Tibial nerve (tissue), 4 donors: ENCODE measurements at regions not wholly inside any gene's neighbourhood (a gene's known extent, or its start where the extent isn't known, plus 50 kb on each side); places are given as distances from the start of the nearest gene placed in this dataset.
"Not testable (repeated sequence)": the region's sequence is repeated elsewhere in the genome, so short reads cannot be mapped to it uniquely, and the experiment has no call there.

ENCODE experiments used
- DNase-seq, 2 donors: peaks; one replicate each; pipeline ENCODE4 v3.0.0-alpha.2; 2019; ENCODE audit warnings: low spot score in 2 of 2
- H3K27ac ChIP-seq, 4 donors: fragments of 200-600 bp; sonication (generic) in 3 of 4; one replicate each; pipeline ENCODE4 v1.5.1; 2017 to 2019; ENCODE audit warnings: mild to moderate bottlenecking in 1 of 4
- H3K27me3 ChIP-seq, 2 donors: fragments of 200-600 bp; sonication (generic) in 1 of 2; one replicate each; pipeline versions ENCODE4 v1.5.1 to v1.6.0; 2017 to 2019
- H3K36me3 ChIP-seq, 3 donors: fragments of 200-600 bp; sonication (generic); one replicate each; pipeline ENCODE4 v1.5.1; 2018 to 2019
- H3K4me1 ChIP-seq, 4 donors: fragments of 200-600 bp; sonication (generic) in 3 of 4; one replicate each; pipeline ENCODE4 v1.5.1; 2017 to 2019
- H3K4me3 ChIP-seq, 4 donors: fragments of 200-600 bp; sonication (generic) in 3 of 4; one replicate each; pipeline ENCODE4 v1.5.1; 2017 to 2019; ENCODE audit warnings: mild to moderate bottlenecking in 1 of 4, moderate library complexity in 1 of 4
- H3K9me3 ChIP-seq, 4 donors: fragments of 200-600 bp; sonication (generic) in 3 of 4; one replicate each; pipeline ENCODE4 v1.5.1; 2017 to 2019
- CTCF ChIP-seq, 5 experiments: fragments of 200-600 bp in 3 of 5; fragments of 450-650 bp in 2 of 5; sonication (generic) in 3 of 5; IDR thresholded peaks; one replicate each; pipeline ENCODE4 v1.5.1; 2016 to 2019; ENCODE audit warnings: antibody characterized with exemption in 5 of 5, mild to moderate bottlenecking in 3 of 5, moderate library complexity in 2 of 5
- EP300 ChIP-seq, 2 donors: sonication (generic); formaldehyde crosslinking; IDR thresholded peaks; one replicate each; pipeline ENCODE4 v1.6.1; 2017; ENCODE audit warnings: antibody characterized with exemption in 2 of 2, mild to moderate bottlenecking in 1 of 2
- POLR2A ChIP-seq, 2 donors: fragments of 450-650 bp; IDR thresholded peaks; one replicate each; pipeline ENCODE4 v1.6.1; 2017; ENCODE audit warnings: antibody characterized with exemption in 2 of 2, mild to moderate bottlenecking in 2 of 2, moderate library complexity in 2 of 2
- WGBS, 2 donors: methylation state at CpG; one replicate each; pipeline ENCODE4 v1.1.5; 2018; 5-methylcytosine and 5-hydroxymethylcytosine counted together

DNA sequence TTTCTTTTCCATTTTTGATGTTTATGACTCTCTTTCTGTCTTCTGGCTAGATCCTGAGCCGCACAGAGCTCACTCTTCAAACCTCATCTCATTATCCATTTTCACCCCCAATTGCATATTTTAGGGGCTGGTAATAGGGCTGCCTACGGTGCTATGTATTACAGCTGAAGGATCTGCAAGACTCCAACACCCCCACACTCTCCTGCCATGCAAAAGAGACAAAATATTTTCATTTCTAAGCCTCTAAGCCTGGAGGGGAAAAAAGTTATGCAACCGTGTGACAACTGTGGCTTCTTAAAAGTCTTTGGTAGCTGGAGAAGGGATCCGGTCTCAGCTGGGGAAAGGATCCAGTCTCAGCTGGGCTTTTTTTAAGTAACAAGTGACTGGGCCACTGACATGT, 311.6 kb downstream of the NPHP4 start:
- WGBS, 2 donors: 70 to 72% methylated on average over 4 of the region's 4 CpGs
- no peak overlapping the region for H3K4me3 ChIP-seq
- H3K36me3 ChIP-seq: no peaks in the 10 kb centered on the region
- peaks cover 0 to 7% (median 0%) of the 10 kb centered on the region in 4 donors for H3K9me3 ChIP-seq
- no peaks in the 10 kb centered on the region for H3K27me3 ChIP-seq
- TF ChIP-seq EP300 (IDR thresholded peaks at IDR 0.05) (no peak), CTCF (IDR thresholded peaks at IDR 0.05) (no peak), POLR2A (IDR thresholded peaks at IDR 0.05) (no peak)
- H3K27ac ChIP-seq: no peak overlapping the region
- no peaks in the 10 kb centered on the region for H3K4me1 ChIP-seq
- DNase-seq: no peak

- Histone ChIP-seq H3K27ac (no peak overlapping the region), H3K9me3 (peaks cover 0 to 17% (median 0%) of the 10 kb centered on the region in 4 donors), H3K4me1 (no peaks in the 10 kb centered on the region), H3K27me3 (no peaks in the 10 kb centered on the region), H3K36me3 (no peaks in the 10 kb centered on the region), H3K4me3 (no peak overlapping the region)
- no peak for DNase-seq
- no peak for TF ChIP-seq EP300 (IDR thresholded peaks at IDR 0.05)
- TF ChIP-seq POLR2A (IDR thresholded peaks at IDR 0.05): no peak
- TF ChIP-seq CTCF (IDR thresholded peaks at IDR 0.05): no peak
- WGBS, 2 donors: 80% methylated on average over 1 of the region's 1 CpG
Observed at GRCh38 chr1:5678759-5679158, 313.5 kb downstream of the NPHP4 start.

DNA sequence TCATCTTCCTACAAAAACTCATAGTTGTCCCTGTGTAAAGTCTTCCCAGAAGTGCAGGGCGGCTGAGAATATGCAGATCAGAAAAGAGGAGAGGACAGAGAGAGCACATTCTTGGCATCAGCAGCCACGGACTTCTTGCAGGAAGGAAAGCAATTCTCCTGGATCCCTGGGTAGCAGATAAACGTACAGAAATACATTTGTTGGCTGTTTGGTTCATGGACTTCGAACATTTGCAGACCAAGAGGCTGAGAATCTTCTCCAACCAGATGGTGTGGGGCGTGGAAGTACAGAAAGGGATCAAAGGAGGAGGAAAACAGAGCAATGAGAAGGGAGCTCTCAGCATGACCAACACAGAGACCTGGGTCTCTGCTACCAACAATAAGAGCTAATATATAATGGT, 319.9 kb downstream of the NPHP4 start:
- not testable (repeated sequence) for H3K4me1 ChIP-seq, H3K27ac ChIP-seq, H3K27me3 ChIP-seq, DNase-seq, H3K36me3 ChIP-seq, H3K4me3 ChIP-seq
- 32 to 34% methylated on average over 5 of the region's 5 CpGs for WGBS, 2 donors
- H3K9me3 ChIP-seq: peaks cover 0 to 17% (median 0%) of the 10 kb centered on the region in 4 donors

- Histone ChIP-seq H3K36me3 (no peaks in the 10 kb centered on the region), H3K4me3 (no peak overlapping the region), H3K27me3 (no peaks in the 10 kb centered on the region), H3K27ac (no peak overlapping the region), H3K4me1 (no peaks in the 10 kb centered on the region), H3K9me3 (peaks cover 0 to 15% (median 0%) of the 10 kb centered on the region in 4 donors)
- 48 to 52% methylated on average over 9 of the region's 9 CpGs for WGBS, 2 donors
- DNase-seq: no peak
- TF ChIP-seq POLR2A (IDR thresholded peaks at IDR 0.05) (no peak), CTCF (IDR thresholded peaks at IDR 0.05) (no peak), EP300 (IDR thresholded peaks at IDR 0.05) (no peak)
Observed at GRCh38 chr1:5670590-5671350, 321.5 kb downstream of the NPHP4 start.

DNA sequence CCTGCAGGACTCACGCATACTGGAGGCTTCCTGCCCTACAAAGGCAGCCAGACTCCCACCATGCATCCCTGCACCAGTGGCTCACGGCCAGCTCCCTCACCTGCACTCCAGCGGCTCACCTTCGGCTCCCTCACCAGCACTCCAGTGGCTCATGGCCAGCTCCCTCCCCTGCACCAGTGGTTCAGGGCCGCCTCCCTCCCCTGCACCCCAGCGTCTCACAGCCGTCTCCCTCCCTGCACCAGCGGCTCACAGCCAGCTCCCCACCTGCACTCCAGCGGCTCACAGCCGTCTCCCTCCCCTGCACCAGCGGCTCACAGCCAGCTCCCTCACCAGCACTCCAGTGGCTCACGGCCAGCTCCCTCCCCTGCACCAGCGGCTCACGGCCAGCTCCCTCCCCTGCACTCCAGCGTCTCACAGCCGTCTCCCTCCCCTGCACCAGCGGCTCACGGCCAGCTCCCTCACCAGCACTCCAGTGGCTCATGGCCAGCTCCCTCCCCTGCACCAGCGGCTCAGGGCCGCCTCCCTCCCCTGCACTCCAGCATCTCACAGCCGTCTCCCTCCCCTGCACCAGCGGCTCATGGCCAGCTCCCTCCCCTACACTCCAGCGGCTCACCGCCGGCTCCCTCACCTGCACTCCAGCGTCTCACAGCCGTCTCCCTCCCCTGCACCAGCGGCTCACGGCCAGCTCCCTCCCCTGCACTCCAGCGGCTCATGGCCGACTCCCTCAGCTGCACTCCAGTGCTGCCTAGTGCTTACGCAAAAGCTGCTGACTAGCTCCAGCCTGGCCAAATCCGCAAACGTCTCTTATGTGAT, 324.5 kb downstream of the NPHP4 start:
- TF ChIP-seq POLR2A (IDR thresholded peaks at IDR 0.05) (no peak), EP300 (IDR thresholded peaks at IDR 0.05) (no peak), CTCF (IDR thresholded peaks at IDR 0.05) (no peak)
- Histone ChIP-seq H3K27me3 (no peaks in the 10 kb centered on the region), H3K4me1 (no peaks in the 10 kb centered on the region), H3K27ac (no peak overlapping the region), H3K4me3 (no peak overlapping the region), H3K36me3 (no peaks in the 10 kb centered on the region), H3K9me3 (peaks cover 0 to 8% (median 0%) of the 10 kb centered on the region in 4 donors)
- 53 to 62% methylated on average over 34 of the region's 34 CpGs for WGBS, 2 donors
- no peak for DNase-seq
